OCI-LY3 (cell line): ENCODE measurements at regions not wholly inside any gene's neighbourhood (a gene's known extent, or its start where the extent isn't known, plus 50 kb on each side); places are given as distances from the start of the nearest gene placed in this dataset.

ENCODE experiments used
- EZH2phosphoT487 ChIP-seq: fragments of 200-600 bp; shearing (Covaris generic); IDR thresholded peaks from 2 replicates; pipeline ENCODE4 v1.6.1; 2018; ENCODE audit warnings: antibody characterized with exemption, mixed run types, low read depth
- TF ChIP-seq, protein P1 (sequence below): fragments of 200-600, 300-600 bp; sonication (generic); IDR thresholded peaks from 2 replicates; pipeline ENCODE4 v1.5.1; 2014; ENCODE audit warnings: antibody characterized with exemption, low read length, low read depth

- TF ChIP-seq, protein P1, sequence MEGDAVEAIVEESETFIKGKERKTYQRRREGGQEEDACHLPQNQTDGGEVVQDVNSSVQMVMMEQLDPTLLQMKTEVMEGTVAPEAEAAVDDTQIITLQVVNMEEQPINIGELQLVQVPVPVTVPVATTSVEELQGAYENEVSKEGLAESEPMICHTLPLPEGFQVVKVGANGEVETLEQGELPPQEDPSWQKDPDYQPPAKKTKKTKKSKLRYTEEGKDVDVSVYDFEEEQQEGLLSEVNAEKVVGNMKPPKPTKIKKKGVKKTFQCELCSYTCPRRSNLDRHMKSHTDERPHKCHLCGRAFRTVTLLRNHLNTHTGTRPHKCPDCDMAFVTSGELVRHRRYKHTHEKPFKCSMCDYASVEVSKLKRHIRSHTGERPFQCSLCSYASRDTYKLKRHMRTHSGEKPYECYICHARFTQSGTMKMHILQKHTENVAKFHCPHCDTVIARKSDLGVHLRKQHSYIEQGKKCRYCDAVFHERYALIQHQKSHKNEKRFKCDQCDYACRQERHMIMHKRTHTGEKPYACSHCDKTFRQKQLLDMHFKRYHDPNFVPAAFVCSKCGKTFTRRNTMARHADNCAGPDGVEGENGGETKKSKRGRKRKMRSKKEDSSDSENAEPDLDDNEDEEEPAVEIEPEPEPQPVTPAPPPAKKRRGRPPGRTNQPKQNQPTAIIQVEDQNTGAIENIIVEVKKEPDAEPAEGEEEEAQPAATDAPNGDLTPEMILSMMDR = no peak
- TF ChIP-seq EZH2phosphoT487 = no peak
Measured at GRCh38 chr6:79423216-79423615, 114.0 kb downstream of the LCA5 start.
